Muscle of back (tissue), 3 donors: ENCODE measurements at regions not wholly inside any gene's neighbourhood (a gene's known extent, or its start where the extent isn't known, plus 50 kb on each side); places are given as distances from the start of the nearest gene placed in this dataset.

Experiments used
- DNase-seq, 3 donors: peaks; one replicate each; pipeline versions ENCODE4 v3.0.0 to v3.0.0-alpha.2; 2013

GRCh38 chr18:68114989-68115388 is 598.5 kb upstream of the DSEL start:
- no peak for DNase-seq

- DNase-seq: no peak
Observed at GRCh38 chr18:68104036-68104435, 587.5 kb upstream of the DSEL start.

- no peak for DNase-seq
Observed at GRCh38 chr18:68103561-68103960, 587.0 kb upstream of the DSEL start.

GRCh38 chr18:68102117-68102516 is 585.6 kb upstream of the DSEL start:
- no peak for DNase-seq

- DNase-seq: no peak
Observed at GRCh38 chr18:68098655-68099054, 582.1 kb upstream of the DSEL start.

- no peak for DNase-seq
Observed at GRCh38 chr18:68086481-68086880, 570.0 kb upstream of the DSEL start.

GRCh38 chr18:68085251-68085650 is 568.7 kb upstream of the DSEL start:
- DNase-seq: no peak

GRCh38 chr18:68083776-68084175 is 567.3 kb upstream of the DSEL start:
- DNase-seq: no peak

GRCh38 chr18:68083131-68083530 is 566.6 kb upstream of the DSEL start:
- peak in 1 of 3 donors; percentile 59 for DNase-seq

GRCh38 chr18:68072744-68073143 is 556.2 kb upstream of the DSEL start:
- no peak for DNase-seq

- no peak for DNase-seq
Observed at GRCh38 chr18:68060871-68061270, 544.4 kb upstream of the DSEL start.

- DNase-seq: no peak
Observed at GRCh38 chr18:68056936-68057335, 540.4 kb upstream of the DSEL start.

- DNase-seq: no peak
Observed at GRCh38 chr18:68054669-68055068, 538.1 kb upstream of the DSEL start.

GRCh38 chr18:68053290-68053689 is 536.8 kb upstream of the DSEL start:
- DNase-seq: no peak

GRCh38 chr18:68041327-68041726 is 524.8 kb upstream of the DSEL start:
- DNase-seq: peak in 1 of 3 donors; percentile 37

GRCh38 chr18:68040198-68040597 is 523.7 kb upstream of the DSEL start:
- no peak for DNase-seq

- DNase-seq: peak in 1 of 3 donors; percentile 68
Observed at GRCh38 chr18:68035774-68036522, 519.4 kb upstream of the DSEL start.

- DNase-seq: peak in 2 of 3 donors; percentile 53 to 65
Observed at GRCh38 chr18:68034296-68034695, 517.8 kb upstream of the DSEL start.

GRCh38 chr18:68033466-68033865 is 516.9 kb upstream of the DSEL start:
- peak in 1 of 3 donors; percentile 26 for DNase-seq

GRCh38 chr18:68024716-68025115 is 508.2 kb upstream of the DSEL start:
- peak in 1 of 3 donors; percentile 14 for DNase-seq

GRCh38 chr18:68017385-68017784 is 500.9 kb upstream of the DSEL start:
- no peak for DNase-seq

GRCh38 chr18:67997496-67997895 is 481.0 kb upstream of the DSEL start:
- DNase-seq: no peak

GRCh38 chr18:67995769-67996168 is 479.2 kb upstream of the DSEL start:
- no peak for DNase-seq

- DNase-seq: no peak
Observed at GRCh38 chr18:67980241-67980640, 463.7 kb upstream of the DSEL start.
